HG03558 (cell line): ENCODE measurements at regions not wholly inside any gene's neighbourhood (a gene's known extent, or its start where the extent isn't known, plus 50 kb on each side); places are given as distances from the start of the nearest gene placed in this dataset.

Experiments used
- ATAC-seq: cut with Tn5 transposase; IDR thresholded peaks from one replicate; pipeline ENCODE4 v1.9.1; 2021; ENCODE audit warnings: moderate number of reproducible peaks; ENCODE audit not compliant: unreplicated experiment; ENCODE audit errors: extremely low read depth

DNA sequence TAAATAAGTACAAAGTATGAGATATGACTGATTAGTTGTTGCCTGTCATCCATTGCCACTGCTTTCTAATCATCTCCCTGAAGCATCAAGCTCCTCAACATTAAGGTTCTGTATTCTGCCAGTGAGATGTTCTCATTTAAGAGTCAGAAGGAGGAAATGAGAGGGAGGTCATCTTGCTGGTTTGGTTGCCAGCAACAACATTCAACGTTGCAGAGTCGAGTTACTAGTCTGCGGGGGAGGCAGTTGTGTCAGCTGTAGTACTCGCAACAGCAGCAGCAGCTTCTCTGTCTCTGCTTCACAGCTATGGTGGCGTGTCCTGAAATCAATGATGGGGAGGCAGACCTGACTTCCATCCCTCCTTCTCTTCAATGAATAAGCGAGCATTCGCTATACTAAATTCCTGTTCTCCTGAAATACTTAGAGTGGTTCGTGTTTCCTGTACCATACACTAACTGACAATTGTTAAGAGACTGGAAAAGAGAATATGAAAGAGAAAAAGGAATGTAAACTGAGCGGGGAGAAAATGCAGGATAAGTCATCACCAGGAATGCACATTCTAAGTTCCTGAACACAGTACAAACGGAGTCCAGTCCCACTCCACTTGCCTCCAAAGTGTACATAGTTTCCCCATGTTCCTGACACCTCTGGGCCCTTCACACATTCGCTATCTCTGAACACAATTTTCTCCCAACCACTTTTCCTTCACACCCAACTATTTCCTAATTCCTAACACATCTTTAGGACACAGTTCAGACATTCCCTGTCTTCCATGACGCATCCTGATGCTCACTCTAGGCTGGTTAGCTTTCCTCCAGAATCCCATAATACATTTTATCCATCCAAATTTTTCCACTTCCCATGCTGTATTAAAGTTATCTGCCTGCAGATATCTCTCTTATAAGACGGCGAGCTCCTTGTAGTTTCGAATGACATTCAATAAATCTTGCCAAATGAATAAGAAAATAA is 263.0 kb downstream of the KLF12 start:
- no peak for ATAC-seq

DNA sequence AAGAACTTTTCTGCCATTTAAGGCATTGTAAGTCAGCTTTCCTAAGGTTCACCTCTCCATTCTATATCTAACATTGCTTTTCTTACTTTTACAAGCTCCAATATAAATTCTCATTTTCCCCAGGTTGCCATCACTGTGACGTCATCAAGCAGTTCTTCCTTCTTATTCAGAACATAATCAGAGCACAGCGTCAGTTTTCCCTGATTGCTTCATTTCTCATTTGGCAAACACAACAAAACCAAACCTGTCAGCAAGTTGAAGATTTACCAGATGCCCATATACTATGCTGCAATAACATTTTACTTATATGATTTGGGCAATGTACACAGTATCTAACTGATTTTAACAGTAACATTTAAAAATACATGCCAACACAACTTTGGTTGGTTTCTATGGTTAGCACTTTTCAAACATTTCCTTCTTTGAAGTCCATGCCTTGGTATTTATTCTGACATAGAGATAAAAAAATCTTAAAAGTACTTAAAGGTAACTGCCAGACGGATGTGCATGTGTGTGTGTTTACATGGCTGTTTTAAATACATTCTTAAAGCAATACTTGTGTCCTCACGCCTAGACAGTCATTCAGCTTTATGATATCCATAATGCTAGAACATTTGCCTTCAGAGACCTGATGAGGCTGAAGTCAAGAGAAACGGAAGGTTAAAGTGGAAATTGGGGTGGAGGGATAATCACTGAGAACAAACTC is 264.0 kb downstream of the KLF12 start:
- ATAC-seq: no peak

- no peak for ATAC-seq
Measured at GRCh38 chr13:73865027-73865426, 269.2 kb downstream of the KLF12 start.

- no peak for ATAC-seq
Measured at GRCh38 chr13:73861136-73861535, 273.1 kb downstream of the KLF12 start.

DNA sequence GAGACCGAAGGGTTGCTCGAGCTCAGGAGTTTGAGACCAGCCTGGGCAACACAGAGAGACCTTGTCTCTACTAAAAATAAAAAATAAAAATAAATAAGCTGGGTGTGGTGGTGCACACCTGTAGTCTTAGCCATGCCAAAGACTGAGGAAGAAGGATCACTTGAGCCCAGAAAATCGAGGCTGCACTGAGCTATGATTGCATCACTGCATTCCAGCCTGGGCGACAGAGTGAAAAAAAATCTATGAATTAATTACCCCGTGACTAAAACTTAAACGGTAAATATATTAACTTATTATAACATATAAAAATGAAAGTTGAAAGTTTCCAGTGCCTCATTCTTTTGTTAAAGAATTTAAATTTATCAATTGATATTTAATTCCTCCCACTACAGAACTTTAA is 273.7 kb downstream of the KLF12 start:
- ATAC-seq: no peak

GRCh38 chr13:73859841-73860240 is 274.4 kb downstream of the KLF12 start:
- ATAC-seq: no peak

GRCh38 chr13:73857106-73857505 is 277.1 kb downstream of the KLF12 start:
- ATAC-seq: no peak

DNA sequence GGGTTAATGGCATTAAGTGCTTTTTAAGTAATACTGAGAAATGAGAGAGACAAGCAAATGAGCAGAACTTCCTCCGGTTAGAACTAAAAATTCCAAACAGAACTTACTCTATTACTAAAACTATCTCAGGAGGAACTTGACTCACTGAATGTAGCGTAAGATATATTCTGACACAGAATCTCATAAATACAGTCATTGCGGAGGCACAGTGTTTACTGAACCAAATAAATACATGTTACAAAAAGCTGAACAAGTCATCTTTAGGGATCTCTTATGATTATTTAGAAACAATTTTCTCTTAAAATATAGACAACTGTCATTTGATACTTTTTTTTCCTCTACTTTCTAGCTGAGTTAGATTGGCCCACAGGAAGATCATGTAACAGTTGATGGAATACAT is 283.1 kb downstream of the KLF12 start:
- ATAC-seq: no peak

DNA sequence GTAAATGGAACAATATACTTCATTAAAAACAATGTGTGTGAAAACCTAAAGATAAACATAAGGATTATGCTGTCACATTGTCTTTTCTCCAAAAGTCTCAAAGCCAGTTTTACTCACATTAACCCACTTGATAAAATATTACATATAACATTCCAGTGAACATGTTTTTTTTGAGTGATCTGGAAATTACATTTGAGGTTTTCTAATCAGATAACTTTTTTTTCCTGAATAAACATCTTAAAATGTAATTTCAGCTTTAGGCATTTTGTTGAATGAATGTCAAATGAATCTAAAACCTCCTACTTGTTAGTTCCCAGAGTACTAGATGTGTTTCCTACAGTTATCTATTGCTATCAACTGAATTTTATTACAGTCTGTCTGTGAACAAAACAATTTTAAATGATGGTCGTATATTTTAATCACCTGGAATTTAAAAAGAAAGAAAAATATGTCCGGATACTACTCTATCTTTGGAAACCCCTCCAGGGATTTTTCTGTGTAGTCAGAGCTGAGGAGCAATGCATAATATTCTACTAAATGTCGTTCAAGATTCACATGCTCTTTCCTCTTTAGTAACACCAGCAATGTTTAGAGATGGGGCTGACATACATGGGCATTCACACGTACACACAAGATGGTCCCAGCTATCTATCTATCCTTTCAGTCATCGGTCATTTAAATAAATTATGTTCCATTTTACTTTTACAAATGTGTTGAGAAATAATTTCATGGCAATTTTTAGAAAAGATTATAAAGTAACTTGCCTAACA is 283.9 kb downstream of the KLF12 start:
- ATAC-seq: no peak

DNA sequence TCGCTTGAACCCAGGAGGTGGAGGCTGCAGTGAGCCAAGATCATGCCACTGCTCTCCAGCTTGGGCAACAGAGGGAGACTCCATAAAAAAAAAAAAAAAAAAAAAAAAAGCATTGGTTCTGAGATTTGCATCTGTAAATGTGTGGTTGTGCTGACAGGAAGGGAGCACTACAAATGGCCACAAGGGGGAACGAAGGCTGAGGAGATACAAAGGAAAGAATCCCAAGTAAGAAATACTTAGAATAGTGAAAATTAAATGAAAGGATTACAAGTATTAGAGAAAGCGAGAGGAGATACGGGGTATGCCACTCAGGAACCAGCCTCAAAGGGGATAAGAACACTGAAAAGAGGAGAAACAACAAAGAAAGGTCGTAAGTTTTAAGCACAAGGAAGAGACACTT is 284.9 kb downstream of the KLF12 start:
- ATAC-seq: no peak

- ATAC-seq: no peak
Measured at GRCh38 chr13:73844986-73845385, 289.2 kb downstream of the KLF12 start.

- ATAC-seq: no peak
Measured at GRCh38 chr13:73842626-73843025, 291.6 kb downstream of the KLF12 start.

DNA sequence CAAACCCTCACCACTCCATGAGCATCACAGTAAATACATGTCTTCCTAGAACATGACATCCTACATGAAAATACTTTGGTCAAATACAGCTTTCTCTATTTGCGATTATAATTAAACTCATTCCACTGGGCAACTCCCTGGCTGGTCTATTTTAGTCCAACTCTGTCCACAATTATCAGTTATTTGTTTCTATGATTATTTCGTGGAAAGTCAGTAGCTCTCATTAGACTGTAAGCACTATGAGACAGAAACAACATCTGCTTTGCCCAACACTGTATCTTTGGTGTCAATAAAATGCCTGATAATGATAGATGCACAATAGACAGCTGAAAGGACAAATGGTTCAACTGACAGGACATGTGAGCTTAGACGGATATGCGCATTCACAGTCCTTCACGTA is 292.0 kb downstream of the KLF12 start:
- ATAC-seq: no peak

DNA sequence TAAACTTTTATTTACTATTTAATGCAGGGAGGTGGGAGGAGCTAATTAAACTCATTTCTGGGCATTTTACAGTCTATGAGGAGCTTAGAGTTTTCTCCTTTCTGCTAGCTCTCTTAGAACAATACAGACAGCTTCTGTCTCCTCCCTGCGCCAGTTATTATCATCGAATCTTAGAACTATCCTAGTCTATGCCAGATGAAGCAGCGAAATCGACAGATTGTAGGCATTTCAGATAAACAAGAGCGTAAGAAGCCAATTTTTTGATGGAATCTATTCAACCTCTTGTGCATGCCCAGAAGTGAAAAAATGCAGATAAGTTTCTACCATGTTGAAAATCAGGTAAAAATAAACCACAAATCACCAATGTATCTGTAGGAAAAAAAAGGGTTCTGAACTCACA is 297.1 kb downstream of the KLF12 start:
- ATAC-seq: no peak

DNA sequence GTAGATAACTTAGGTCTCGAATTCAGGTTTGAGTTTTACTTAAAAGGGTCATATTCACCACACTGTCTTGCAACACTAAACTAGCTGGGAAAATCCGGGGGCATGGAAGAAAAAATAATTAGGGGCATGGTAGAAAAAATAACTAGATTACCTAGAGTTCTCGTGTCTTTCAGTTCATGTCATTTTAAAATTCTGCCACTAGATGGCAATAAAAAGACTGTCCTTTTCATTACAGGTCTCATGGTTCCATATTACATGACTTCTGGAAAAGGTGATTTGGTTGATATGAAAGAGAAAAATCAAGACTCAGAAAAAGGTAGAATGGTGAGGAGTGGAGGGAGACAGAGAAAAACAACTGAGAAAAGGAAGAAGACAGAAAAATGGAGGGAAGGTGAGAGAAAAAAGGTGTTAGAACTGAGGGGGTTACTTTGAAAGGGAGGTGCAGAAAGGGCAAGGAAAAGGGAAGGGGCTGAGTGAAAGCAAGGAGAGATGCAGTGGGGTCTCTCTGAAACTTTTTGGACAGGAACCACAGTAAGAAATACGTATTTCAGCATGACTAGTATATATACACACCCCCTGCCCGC is 299.0 kb downstream of the KLF12 start:
- ATAC-seq: no peak

DNA sequence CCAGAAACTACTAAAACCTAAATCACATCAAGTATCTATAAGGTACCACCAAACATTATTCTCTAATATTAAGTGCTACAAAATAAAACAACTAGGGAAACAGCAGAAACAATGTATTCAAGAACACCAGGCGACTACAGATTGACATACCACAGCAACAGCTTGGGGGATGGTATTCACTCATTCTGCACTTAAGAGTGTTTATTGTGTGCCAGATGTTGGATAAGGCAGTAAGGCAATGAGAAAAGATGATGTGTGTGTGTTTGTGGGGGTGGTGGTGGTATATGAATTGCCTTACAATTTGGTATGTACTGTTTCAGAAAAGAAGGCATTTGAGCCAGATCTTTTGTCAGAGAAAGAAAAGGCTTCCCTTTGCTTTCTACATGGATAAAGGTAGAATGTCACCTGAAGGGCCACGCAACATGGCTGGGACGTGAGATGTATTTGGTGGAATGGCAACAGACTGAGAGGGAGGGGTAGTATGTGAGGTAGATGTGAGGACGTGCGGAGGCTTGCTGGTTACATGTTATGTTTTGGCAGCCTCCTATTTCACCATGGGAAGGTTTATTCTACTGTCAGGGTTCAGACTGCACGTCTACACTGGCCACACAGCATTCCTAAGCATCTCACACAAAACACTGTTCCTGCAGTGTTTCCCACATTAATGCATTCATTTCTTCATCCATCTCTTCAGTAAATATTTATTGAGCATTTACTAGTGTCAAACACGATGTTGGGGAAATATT is 300.7 kb downstream of the KLF12 start:
- no peak for ATAC-seq

GRCh38 chr13:73832825-73833224 is 301.4 kb downstream of the KLF12 start:
- ATAC-seq: no peak

GRCh38 chr13:73832128-73832588 is 302.0 kb downstream of the KLF12 start:
- no peak for ATAC-seq

DNA sequence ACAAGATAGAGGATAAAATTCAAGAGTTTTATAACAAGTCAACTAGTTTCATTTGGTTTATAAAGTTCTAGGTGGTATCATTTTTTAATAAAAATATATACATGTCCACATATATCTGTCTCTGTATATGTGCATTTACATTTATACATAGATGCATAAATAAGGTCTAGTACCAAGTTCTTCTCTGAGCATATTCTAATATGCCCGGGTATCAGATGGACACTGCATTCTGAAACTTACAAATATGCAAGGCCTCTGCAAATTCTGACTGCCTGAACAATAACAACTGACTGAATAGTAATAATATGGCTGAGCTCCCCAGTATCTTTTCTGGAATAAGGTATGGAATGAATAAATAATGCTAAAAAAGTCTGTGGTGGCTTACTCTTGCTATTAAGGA is 304.8 kb downstream of the KLF12 start:
- no peak for ATAC-seq

DNA sequence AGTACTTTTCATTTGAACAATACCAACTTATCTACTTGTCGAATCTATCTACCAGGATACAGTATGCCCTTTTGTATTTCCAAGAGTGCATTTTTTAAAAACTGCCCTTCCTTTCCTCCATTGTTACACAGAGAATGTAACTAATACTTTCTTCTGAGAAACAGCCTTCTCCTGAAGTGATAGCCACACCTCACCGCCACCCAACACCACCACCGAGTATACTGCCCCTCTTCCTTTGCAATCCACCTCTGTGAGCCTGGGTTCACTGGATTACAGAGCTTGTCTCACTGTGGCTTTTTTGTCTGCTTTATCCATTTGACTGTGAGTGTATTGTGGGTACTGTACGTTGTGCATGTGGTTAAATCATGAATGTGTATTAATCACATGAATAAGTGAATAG is 305.4 kb downstream of the KLF12 start:
- ATAC-seq: no peak
